ENCODE measurements at regions not wholly inside any gene's neighbourhood (a gene's known extent, or its start where the extent isn't known, plus 50 kb on each side); places are given as distances from the start of the nearest gene placed in this dataset.

- H3K9me3 ChIP-seq (ENCODE audit: control insufficient read depth in 2 of 3, insufficient read depth in 1 of 3, low read length in 3 of 3): no peaks in the 10 kb centered on the region
- no peak overlapping the region for H3K4me3 ChIP-seq (ENCODE audit: low read length in 3 of 3)
- H3K27me3 ChIP-seq (ENCODE audit: control insufficient read depth, insufficient read depth, low read length): no peaks in the 10 kb centered on the region
- H3K4me1 ChIP-seq (ENCODE audit: control insufficient read depth in 2 of 3, insufficient read depth in 2 of 3, low read depth in 1 of 3, low read length in 3 of 3): no peaks in the 10 kb centered on the region
- no peak for TF ChIP-seq CTCF (IDR thresholded peaks at IDR 0.05; ENCODE audit: borderline replicate concordance, extremely low read depth, insufficient read depth)
- H3K27ac ChIP-seq (ENCODE audit: low read depth in 2 of 2, low read length in 2 of 2): no peak overlapping the region
- no peaks in the 10 kb centered on the region for H3K36me3 ChIP-seq (ENCODE audit: control insufficient read depth in 2 of 3, insufficient read depth in 3 of 3, low read length in 3 of 3)
- DNase-seq (no peak), FAIRE-seq (no peak)
- intact Hi-C loops (cut with DNase I): no loop called here
- no peak overlapping the region for H3K9ac ChIP-seq (ENCODE audit: low read length in 3 of 3)
Observed at GRCh38 chr4:14087921-14088320, 460.4 kb upstream of the BOD1L1 start.

- H3K9me3 ChIP-seq (ENCODE audit: control insufficient read depth in 2 of 3, insufficient read depth in 1 of 3, low read length in 3 of 3): no peaks in the 10 kb centered on the region
- no peak for TF ChIP-seq CTCF (IDR thresholded peaks at IDR 0.05; ENCODE audit: borderline replicate concordance, extremely low read depth, insufficient read depth)
- no peak overlapping the region for H3K9ac ChIP-seq (ENCODE audit: low read length in 3 of 3)
- no peaks in the 10 kb centered on the region for H3K4me1 ChIP-seq (ENCODE audit: control insufficient read depth in 2 of 3, insufficient read depth in 2 of 3, low read depth in 1 of 3, low read length in 3 of 3)
- H3K4me3 ChIP-seq (ENCODE audit: low read length in 3 of 3): no peak overlapping the region
- no peaks in the 10 kb centered on the region for H3K36me3 ChIP-seq (ENCODE audit: control insufficient read depth in 2 of 3, insufficient read depth in 3 of 3, low read length in 3 of 3)
- intact Hi-C loops (cut with DNase I): no loop called here
- H3K27me3 ChIP-seq (ENCODE audit: control insufficient read depth, insufficient read depth, low read length): no peaks in the 10 kb centered on the region
- FAIRE-seq (no peak), DNase-seq (no peak)
- no peak overlapping the region for H3K27ac ChIP-seq (ENCODE audit: low read depth in 2 of 2, low read length in 2 of 2)
Observed at GRCh38 chr4:14091531-14091930, 464.0 kb upstream of the BOD1L1 start.

- Histone ChIP-seq H3K27ac (ENCODE audit: low read depth in 2 of 2, low read length in 2 of 2) (no peak overlapping the region), H3K4me3 (ENCODE audit: low read length in 3 of 3) (no peak overlapping the region), H3K36me3 (ENCODE audit: control insufficient read depth in 2 of 3, insufficient read depth in 3 of 3, low read length in 3 of 3) (no peaks in the 10 kb centered on the region), H3K27me3 (ENCODE audit: control insufficient read depth, insufficient read depth, low read length) (no peaks in the 10 kb centered on the region), H3K4me1 (ENCODE audit: control insufficient read depth in 2 of 3, insufficient read depth in 2 of 3, low read depth in 1 of 3, low read length in 3 of 3) (no peaks in the 10 kb centered on the region), H3K9ac (ENCODE audit: low read length in 3 of 3) (no peak overlapping the region), H3K9me3 (ENCODE audit: control insufficient read depth in 2 of 3, insufficient read depth in 1 of 3, low read length in 3 of 3) (no peaks in the 10 kb centered on the region)
- TF ChIP-seq CTCF (IDR thresholded peaks at IDR 0.05; ENCODE audit: borderline replicate concordance, extremely low read depth, insufficient read depth): no peak
- FAIRE-seq: no peak
- no peak for DNase-seq
- intact Hi-C loops (cut with DNase I): no loop called here
Observed at GRCh38 chr4:14091966-14092365, 464.4 kb upstream of the BOD1L1 start.

GRCh38 chr4:14092741-14093140, 465.2 kb upstream of the BOD1L1 start:
- no peak for FAIRE-seq
- H3K9ac ChIP-seq (ENCODE audit: low read length in 3 of 3): no peak overlapping the region

More at GRCh38 chr4:14092741-14093140, 465.2 kb upstream of the BOD1L1 start:
- no peaks in the 10 kb centered on the region for H3K27me3 ChIP-seq (ENCODE audit: control insufficient read depth, insufficient read depth, low read length)
- no peaks in the 10 kb centered on the region for H3K4me1 ChIP-seq (ENCODE audit: control insufficient read depth in 2 of 3, insufficient read depth in 2 of 3, low read depth in 1 of 3, low read length in 3 of 3)
- TF ChIP-seq CTCF (IDR thresholded peaks at IDR 0.05; ENCODE audit: borderline replicate concordance, extremely low read depth, insufficient read depth): no peak
- H3K9me3 ChIP-seq (ENCODE audit: control insufficient read depth in 2 of 3, insufficient read depth in 1 of 3, low read length in 3 of 3): no peaks in the 10 kb centered on the region
- no peak overlapping the region for H3K27ac ChIP-seq (ENCODE audit: low read depth in 2 of 2, low read length in 2 of 2)
- DNase-seq: no peak
- intact Hi-C loops (cut with DNase I): no loop called here
- no peak overlapping the region for H3K4me3 ChIP-seq (ENCODE audit: low read length in 3 of 3)
- no peaks in the 10 kb centered on the region for H3K36me3 ChIP-seq (ENCODE audit: control insufficient read depth in 2 of 3, insufficient read depth in 3 of 3, low read length in 3 of 3)
